IMR-90 (cell line): ENCODE measurements at regions not wholly inside any gene's neighbourhood (a gene's known extent, or its start where the extent isn't known, plus 50 kb on each side); places are given as distances from the start of the nearest gene placed in this dataset.

Experiments
- ATAC-seq: fragments of 200-7000 bp; cut with Tn5 transposase; 2 replicates; pipeline ENCODE4 v1.9.1; 2020; ENCODE audit warnings: low read depth, mild to moderate bottlenecking, moderate library complexity
- BruUV-seq: library from RNA; stranded (reverse); fragments of 400-500 nt; replicated peaks from 2 replicates; lab custom pipeline; 2021; lab: Mats Ljungman, UMichigan
- CTCF ChIA-PET: fragments of 300-600 bp; formaldehyde crosslinking; extraction: SDS; loops from one replicate; lab custom pipeline; 2021; ENCODE audit warnings: antibody characterized with exemption; lab: Yijun Ruan, JAX
- POLR2A ChIA-PET: fragments of 300-600 bp; sonication (Branson Sonifier 250); formaldehyde crosslinking; loops from one replicate; lab custom pipeline; 2022; ENCODE audit warnings: antibody characterized with exemption; ENCODE audit not compliant: unreplicated experiment; lab: Charles Lee
- DNase-seq: peaks from one replicate; pipeline ENCODE4 v3.0.0; 2013
- H2AFZ ChIP-seq: replicated peaks from 2 replicates; pipeline ENCODE3; 2013; ENCODE audit warnings: low read length, mild to moderate bottlenecking; ENCODE audit not compliant: poor library complexity
- H2AK5ac ChIP-seq: 2 replicates; pipeline ENCODE4 v1.6.1; 2013; ENCODE audit warnings: low read depth, low read length, inconsistent platforms
- H2AK9ac ChIP-seq: replicated peaks from 2 replicates; pipeline ENCODE3; 2013; ENCODE audit warnings: mild to moderate bottlenecking, low read depth, low read length, moderate library complexity; ENCODE audit not compliant: poor library complexity
- H2BK120ac ChIP-seq: 2 replicates; pipeline ENCODE4 v1.6.1; 2013; ENCODE audit warnings: low read depth, low read length, inconsistent platforms
- H2BK15ac ChIP-seq: 3 replicates; pipeline ENCODE4 v1.6.1; 2013; ENCODE audit warnings: low read depth, low read length, inconsistent platforms
- H2BK20ac ChIP-seq: 2 replicates; pipeline ENCODE4 v1.6.1; 2013; ENCODE audit warnings: low read depth, mild to moderate bottlenecking, inconsistent platforms, low read length, moderate library complexity
- H2BK5ac ChIP-seq: 2 replicates; pipeline ENCODE4 v1.6.1; 2013; ENCODE audit warnings: mild to moderate bottlenecking, low read depth, low read length, inconsistent platforms; ENCODE audit not compliant: poor library complexity, severe bottlenecking
- H3K14ac ChIP-seq: replicated peaks from 2 replicates; pipeline ENCODE4 v1.6.1; 2013; ENCODE audit warnings: low read depth, low read length, inconsistent platforms
- H3K18ac ChIP-seq: 2 replicates; pipeline ENCODE4 v1.6.1; 2013; ENCODE audit warnings: low read depth, low read length, control low read depth
- H3K23ac ChIP-seq: 2 replicates; pipeline ENCODE4 v1.6.1; 2013; ENCODE audit warnings: low read depth, low read length, inconsistent platforms
- H3K27ac ChIP-seq: 2 replicates; pipeline ENCODE4 v1.5.1; 2013; ENCODE audit warnings: mild to moderate bottlenecking, control low read depth, low read length; ENCODE audit not compliant: insufficient read depth
- H3K27me3 ChIP-seq: 2 replicates; pipeline ENCODE4 v1.6.1; 2013; ENCODE audit warnings: low read length; ENCODE audit not compliant: control insufficient read depth, insufficient read depth
- H3K36me3 ChIP-seq: 2 replicates; pipeline ENCODE4 v1.6.1; 2013; ENCODE audit warnings: low read length, mixed read lengths; ENCODE audit not compliant: control insufficient read depth, insufficient read depth
- H3K4ac ChIP-seq: 2 replicates; pipeline ENCODE4 v1.6.1; 2013; ENCODE audit warnings: low read depth, low read length, inconsistent platforms
- H3K4me1 ChIP-seq: 2 replicates; pipeline ENCODE4 v1.6.1; 2013; ENCODE audit warnings: low read length, mixed read lengths; ENCODE audit not compliant: control insufficient read depth, insufficient read depth
- H3K4me2 ChIP-seq: 2 replicates; pipeline ENCODE4 v1.6.1; 2013; ENCODE audit warnings: low read depth, mild to moderate bottlenecking, control low read depth, low read length, moderate library complexity
- H3K4me3 ChIP-seq: 2 replicates; pipeline ENCODE4 v1.5.1; 2013; ENCODE audit warnings: low read depth, mild to moderate bottlenecking, control low read depth, low read length, moderate library complexity; ENCODE audit not compliant: insufficient read depth
- H3K56ac ChIP-seq: 2 replicates; pipeline ENCODE4 v1.6.1; 2013; ENCODE audit warnings: low read length, inconsistent platforms; ENCODE audit not compliant: insufficient read depth; ENCODE audit errors: extremely low read depth
- H3K79me1 ChIP-seq, 2 experiments: 2 replicates each; pipeline ENCODE4 v1.6.1; 2013; ENCODE audit warnings: low read length in 2 of 2, inconsistent platforms in 1 of 2, low read depth in 1 of 2
- H3K9ac ChIP-seq: 2 replicates; pipeline ENCODE4 v1.6.1; 2013; ENCODE audit warnings: low read depth, low read length, control low read depth
- H3K9me1 ChIP-seq: 2 replicates; pipeline ENCODE4 v1.6.1; 2013; ENCODE audit warnings: low read length, inconsistent platforms; ENCODE audit not compliant: insufficient read depth
- H3K9me3 ChIP-seq: 2 replicates; pipeline ENCODE4 v1.6.1; 2013; ENCODE audit warnings: low read length; ENCODE audit not compliant: control insufficient read depth, insufficient read depth
- H4K20me1 ChIP-seq: 2 replicates; pipeline ENCODE4 v1.6.1; 2013; ENCODE audit warnings: low read length, inconsistent platforms; ENCODE audit not compliant: insufficient read depth
- H4K5ac ChIP-seq: 2 replicates; pipeline ENCODE4 v1.6.1; 2013; ENCODE audit warnings: mild to moderate bottlenecking, low read depth, low read length, control low read depth
- H4K8ac ChIP-seq, 2 experiments: 2 replicates each; pipeline ENCODE4 v1.6.1; 2013; ENCODE audit warnings: low read depth in 2 of 2, low read length in 2 of 2, control low read depth in 1 of 2, inconsistent platforms in 1 of 2
- H4K91ac ChIP-seq: 2 replicates; pipeline ENCODE4 v1.6.1; 2013; ENCODE audit warnings: low read depth, low read length, inconsistent platforms; ENCODE audit not compliant: insufficient read depth
- MXI1 ChIP-seq: IDR thresholded peaks from 2 replicates; pipeline ENCODE4 v1.6.1; 2012; ENCODE audit warnings: low read depth, mild to moderate bottlenecking, low read length, moderate library complexity, borderline replicate concordance
- NFE2L2 ChIP-seq: fragments of 150-350 bp; IDR thresholded peaks from 2 replicates; pipeline ENCODE4 v1.6.1; 2016; ENCODE audit warnings: low read depth, mild to moderate bottlenecking, low read length
- POLR2A ChIP-seq: IDR thresholded peaks from 2 replicates; pipeline ENCODE4 v1.6.1; 2012; ENCODE audit warnings: mild to moderate bottlenecking, low read depth, low read length
- WGBS, 2 experiments: methylation state at CpG; one replicate each; pipeline versions ENCODE4 v1.1.5 to v1.1.7; 2013; ENCODE audit warnings: missing lambda C conversion rate in 2 of 2; ENCODE audit not compliant: insufficient read length in 1 of 2; ENCODE audit errors: extremely low coverage in 2 of 2; 5-methylcytosine and 5-hydroxymethylcytosine counted together
- dilution Hi-C: fragments of 300-500 bp; cut with HindIII; formaldehyde crosslinking; loops from one replicate; pipeline ENCODE4 v1.14.3; 2018; ENCODE audit warnings: low sequenced_read_pairs; ENCODE audit not compliant: unreplicated experiment
- in situ Hi-C: fragments of 300-500 bp; cut with MboI; formaldehyde crosslinking; loops from 3 replicates; pipeline ENCODE4 v1.14.3; 2019; ENCODE audit warnings: low sequenced_read_pairs, inconsistent platforms, mixed read lengths
- intact Hi-C: fragments of 100-400 bp; cut with micrococcal nuclease; formaldehyde crosslinking; loops from 2 replicates; pipeline ENCODE4 v1.10.0; 2022

DNA sequence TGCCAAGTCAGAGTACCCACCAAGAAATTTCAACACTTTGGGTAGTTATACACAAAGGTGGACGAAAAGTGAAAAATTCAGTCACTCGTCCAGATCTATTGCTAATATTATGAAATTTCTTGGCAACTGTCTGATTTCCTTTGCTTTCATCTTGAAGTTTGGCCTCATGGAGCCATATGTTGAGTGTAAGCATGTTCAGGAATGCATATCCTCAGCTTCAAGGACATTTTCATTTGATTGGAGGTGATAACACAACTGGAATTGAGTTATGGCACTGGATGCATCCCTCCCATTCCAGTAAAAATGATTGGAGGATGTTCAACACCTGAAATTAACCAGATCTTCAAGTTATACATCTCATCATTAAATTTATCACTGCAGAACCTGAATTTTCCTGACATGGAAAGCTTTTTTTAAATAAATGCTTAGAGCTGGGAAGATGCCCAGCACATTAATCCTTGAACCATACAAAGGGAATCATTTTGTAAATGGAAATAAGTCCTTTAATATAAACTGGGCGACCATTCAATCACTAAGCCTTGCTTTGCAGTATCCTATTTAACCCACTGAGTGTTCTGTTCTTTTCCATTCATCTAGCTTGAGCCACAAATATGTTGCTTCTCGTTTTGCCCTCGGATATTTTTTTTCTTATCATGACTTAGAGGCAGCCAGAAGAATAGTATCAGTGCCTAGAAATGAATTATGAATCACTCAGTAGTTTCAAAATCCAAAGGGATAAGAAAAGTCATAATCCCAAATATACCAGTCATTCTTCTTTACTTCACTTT, 273.7 kb upstream of the PIK3R1 start:
- intact Hi-C loops (no loop called here), dilution Hi-C loops (no loop called here), in situ Hi-C loops (no loop called here)
- Histone ChIP-seq H4K8ac (no peak overlapping the region), H3K36me3 (no peaks in the 10 kb centered on the region), H4K91ac (no peak overlapping the region), H3K27me3 (no peaks in the 10 kb centered on the region), H4K5ac (no peak overlapping the region), H3K9me3 (no peaks in the 10 kb centered on the region), H3K14ac (no peak overlapping the region), H2BK120ac (no peak overlapping the region), H3K27ac (no peak overlapping the region), H3K79me1 (no peaks in the 10 kb centered on the region), H3K4ac (no peak overlapping the region), H2BK20ac (no peak overlapping the region), H3K4me1 (no peaks in the 10 kb centered on the region), H2AK9ac (no peak overlapping the region), H3K56ac (no peak overlapping the region), H3K9ac (no peak overlapping the region), H3K4me2 (no peak overlapping the region), H4K20me1 (no peaks in the 10 kb centered on the region), H3K18ac (no peak overlapping the region), H2BK5ac (no peak overlapping the region), H2AK5ac (no peak overlapping the region), H3K23ac (no peak overlapping the region), H2AFZ (no peak overlapping the region), H3K9me1 (no peaks in the 10 kb centered on the region), H3K4me3 (no peak overlapping the region), H2BK15ac (no peak overlapping the region)
- POLR2A ChIA-PET = no interaction called here
- TF ChIP-seq NFE2L2 (no peak), MXI1 (no peak), POLR2A (no peak)
- DNase-seq (no peak), ATAC-seq (no peak)
- CTCF ChIA-PET = interaction anchor here (0.6 kb wide), 1 partner anchor 14 kb away, joined by 4 read pairs; no protein-coding TSS in a partner anchor
- no TSS peak for BruUV-seq
- WGBS, 2 experiments = no CpG with 5 or more reads among the region's 5 CpGs
